OCI-LY3 (cell line): ENCODE measurements at regions not wholly inside any gene's neighbourhood (a gene's known extent, or its start where the extent isn't known, plus 50 kb on each side); places are given as distances from the start of the nearest gene placed in this dataset.

ENCODE experiments used
- H2AFZ ChIP-seq: fragments of 200-600, 300-600 bp; shearing (Covaris generic); 2 replicates; pipeline ENCODE4 v1.6.0; 2014; ENCODE audit warnings: antibody characterized with exemption, low read depth, low read length
- H3K27ac ChIP-seq: fragments of 200-600, 300-600 bp; sonication (generic); 2 replicates; pipeline ENCODE4 v1.5.1; 2014; ENCODE audit warnings: mild to moderate bottlenecking, low read length, moderate library complexity, mixed read lengths
- H3K27me3 ChIP-seq: fragments of 200-600, 300-600 bp; sonication (generic); 2 replicates; pipeline ENCODE4 v1.6.1; 2014; ENCODE audit warnings: low read depth, low read length, mixed read lengths
- H3K36me3 ChIP-seq: fragments of 200-600, 300-600 bp; sonication (generic); replicated peaks from 2 replicates; pipeline ENCODE3; 2014; ENCODE audit warnings: low read depth, low read length, mixed read lengths
- H3K4me1 ChIP-seq: fragments of 300-600, 200-600 bp; sonication (generic); 2 replicates; pipeline ENCODE4 v1.6.1; 2014; ENCODE audit warnings: low read length, mixed read lengths
- H3K4me2 ChIP-seq: fragments of 200-600, 300-600 bp; sonication (generic); 2 replicates; pipeline ENCODE4 v1.6.1; 2014; ENCODE audit warnings: low read length, mixed read lengths
- H3K4me3 ChIP-seq: fragments of 300-600, 200-600 bp; sonication (generic); 2 replicates; pipeline ENCODE4 v1.5.1; 2014; ENCODE audit warnings: antibody characterized with exemption, mild to moderate bottlenecking, low read length, moderate library complexity
- H3K79me2 ChIP-seq: fragments of 300-600, 200-600 bp; shearing (Covaris generic); 2 replicates; pipeline ENCODE4 v1.6.1; 2014; ENCODE audit warnings: mild to moderate bottlenecking, low read length, mixed read lengths
- H3K9ac ChIP-seq: fragments of 300-600, 200-600 bp; shearing (Covaris generic); 2 replicates; pipeline ENCODE4 v1.6.0; 2014; ENCODE audit warnings: mild to moderate bottlenecking, low read length, moderate library complexity
- H3K9me3 ChIP-seq: fragments of 200-600, 300-600 bp; shearing (Covaris generic); 2 replicates; pipeline ENCODE4 v1.6.1; 2014; ENCODE audit warnings: low read length, mixed read lengths; ENCODE audit not compliant: insufficient read depth
- H4K20me1 ChIP-seq: fragments of 200-600, 300-600 bp; sonication (generic); 2 replicates; pipeline ENCODE4 v1.6.1; 2016; ENCODE audit warnings: low read length, mixed read lengths; ENCODE audit not compliant: insufficient read depth
- CTCF ChIP-seq: fragments of 200-600, 300-600 bp; sonication (generic); IDR thresholded peaks from 2 replicates; pipeline ENCODE4 v1.5.1; 2014; ENCODE audit warnings: antibody characterized with exemption, low read length, low read depth
- EZH2phosphoT487 ChIP-seq: fragments of 200-600 bp; shearing (Covaris generic); IDR thresholded peaks from 2 replicates; pipeline ENCODE4 v1.6.1; 2018; ENCODE audit warnings: antibody characterized with exemption, mixed run types, low read depth

- Histone ChIP-seq H3K9ac (no peak overlapping the region), H3K9me3 (no peaks in the 10 kb centered on the region), H2AFZ (no peak overlapping the region), H3K27ac (no peak overlapping the region), H3K4me3 (no peak overlapping the region), H3K4me1 (no peaks in the 10 kb centered on the region), H3K79me2 (no peaks in the 10 kb centered on the region), H3K36me3 (no peaks in the 10 kb centered on the region), H4K20me1 (no peaks in the 10 kb centered on the region), H3K4me2 (no peak overlapping the region), H3K27me3 (no peaks in the 10 kb centered on the region)
- TF ChIP-seq CTCF (no peak), EZH2phosphoT487 (no peak)
Measured at GRCh38 chr17:71378036-71378435, 742.8 kb upstream of the SOX9 start.

- no peak overlapping the region for H3K27ac ChIP-seq
- no peak overlapping the region for H3K4me3 ChIP-seq
- H2AFZ ChIP-seq: no peak overlapping the region
- H3K4me1 ChIP-seq: no peaks in the 10 kb centered on the region
- no peaks in the 10 kb centered on the region for H4K20me1 ChIP-seq
- TF ChIP-seq EZH2phosphoT487 (no peak), CTCF (no peak)
- no peak overlapping the region for H3K9ac ChIP-seq
- H3K79me2 ChIP-seq: no peaks in the 10 kb centered on the region
- no peaks in the 10 kb centered on the region for H3K27me3 ChIP-seq
- no peaks in the 10 kb centered on the region for H3K9me3 ChIP-seq
- no peak overlapping the region for H3K4me2 ChIP-seq
- H3K36me3 ChIP-seq: no peaks in the 10 kb centered on the region
Measured at GRCh38 chr17:71378741-71379140, 742.1 kb upstream of the SOX9 start.

DNA sequence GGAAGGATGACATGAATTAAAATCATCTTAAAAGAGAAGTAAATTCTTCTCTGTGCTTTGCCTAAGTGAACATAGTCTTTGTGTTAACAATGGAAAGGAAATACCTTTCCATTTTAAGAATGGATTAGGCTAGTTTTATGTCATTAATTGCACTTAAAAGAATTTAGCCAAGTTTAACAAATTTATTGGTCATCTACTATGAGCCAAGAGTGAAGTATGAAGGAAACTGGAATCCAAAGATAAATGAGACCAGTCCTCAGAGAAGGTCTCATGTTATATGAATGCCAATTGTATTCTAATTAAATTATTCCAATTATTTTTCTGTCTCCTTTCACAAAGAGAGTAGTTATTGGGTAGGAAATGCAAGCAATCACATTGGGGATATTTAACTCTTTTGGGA lies 741.3 kb upstream of the SOX9 start:
- TF ChIP-seq EZH2phosphoT487 (no peak), CTCF (no peak)
- no peaks in the 10 kb centered on the region for H4K20me1 ChIP-seq
- H3K4me1 ChIP-seq: no peaks in the 10 kb centered on the region
- H3K27me3 ChIP-seq: no peaks in the 10 kb centered on the region
- no peaks in the 10 kb centered on the region for H3K36me3 ChIP-seq
- H3K9ac ChIP-seq: no peak overlapping the region
- no peak overlapping the region for H3K4me2 ChIP-seq
- H3K9me3 ChIP-seq: no peaks in the 10 kb centered on the region
- H3K4me3 ChIP-seq: no peak overlapping the region
- no peaks in the 10 kb centered on the region for H3K79me2 ChIP-seq
- H2AFZ ChIP-seq: no peak overlapping the region
- H3K27ac ChIP-seq: no peak overlapping the region

GRCh38 chr17:71380535-71380934 lies 740.3 kb upstream of the SOX9 start:
- Histone ChIP-seq H3K4me3 (no peak overlapping the region), H3K4me2 (no peak overlapping the region), H3K9me3 (no peaks in the 10 kb centered on the region), H3K79me2 (no peaks in the 10 kb centered on the region), H3K27ac (no peak overlapping the region), H3K36me3 (no peaks in the 10 kb centered on the region), H3K27me3 (no peaks in the 10 kb centered on the region), H2AFZ (no peak overlapping the region), H3K9ac (no peak overlapping the region), H3K4me1 (no peaks in the 10 kb centered on the region), H4K20me1 (no peaks in the 10 kb centered on the region)
- no peak for TF ChIP-seq CTCF
- no peak for TF ChIP-seq EZH2phosphoT487
